ENCODE measurements at regions not wholly inside any gene's neighbourhood (a gene's known extent, or its start where the extent isn't known, plus 50 kb on each side); places are given as distances from the start of the nearest gene placed in this dataset.

- WGBS: 22% methylated on average over 1 of the region's 1 CpG
- no peak for DNase-seq (ENCODE audit: low spot score)
- no peak for TF ChIP-seq SP1 (IDR thresholded peaks at IDR 0.05)
- no peak for TF ChIP-seq TAF1 (conservative IDR thresholded peaks at IDR 0.05)
- no peak for TF ChIP-seq RAD21 (IDR thresholded peaks at IDR 0.05)
- no peak for TF ChIP-seq EGR1 (IDR thresholded peaks at IDR 0.05; ENCODE audit: low read depth in 2 of 2)
- TF ChIP-seq ZBTB33 (IDR thresholded peaks at IDR 0.05): no peak
- TF ChIP-seq FOXA2 (IDR thresholded peaks at IDR 0.05): no peak
- TF ChIP-seq HNF4A (conservative IDR thresholded peaks at IDR 0.05): no peak
- TF ChIP-seq MAX (IDR thresholded peaks at IDR 0.05): no peak
- no peak for TF ChIP-seq YY1 (IDR thresholded peaks at IDR 0.05)
Measured at GRCh38 chr12:115872212-115872611, 405.3 kb downstream of the MED13L start.

GRCh38 chr12:115871714-115872113 is 405.8 kb downstream of the MED13L start:
- TF ChIP-seq TAF1 (conservative IDR thresholded peaks at IDR 0.05) (no peak), CTCF (IDR thresholded peaks at IDR 0.05; ENCODE audit: low read depth, low read length, missing input control) (peak; percentile 49), HNF4G (IDR thresholded peaks at IDR 0.05) (no peak), ZBTB33 (IDR thresholded peaks at IDR 0.05) (no peak), NR2F2 (IDR thresholded peaks at IDR 0.05) (no peak), RAD21 (IDR thresholded peaks at IDR 0.05) (peak; percentile 14 to 36), SP1 (IDR thresholded peaks at IDR 0.05) (no peak), EGR1 (IDR thresholded peaks at IDR 0.05; ENCODE audit: low read depth in 2 of 2) (no peak), FOXA2 (IDR thresholded peaks at IDR 0.05) (no peak)
- DNase-seq (ENCODE audit: low spot score): no peak
- peaks cover 0 to 5% (median 0%) of the 10 kb centered on the region in 4 donors for H3K27me3 ChIP-seq (ENCODE audit: control insufficient read depth in 4 of 4, insufficient read depth in 4 of 4, low read length in 3 of 4)

More at GRCh38 chr12:115872212-115872611, 405.3 kb downstream of the MED13L start:
- Histone ChIP-seq H3K4me3 (ENCODE audit: low read depth in 1 of 3, low read length in 3 of 3) (no peak overlapping the region), H3K36me3 (ENCODE audit: control insufficient read depth in 4 of 4, insufficient read depth in 3 of 4, low read depth in 1 of 4, low read length in 3 of 4) (no peaks in the 10 kb centered on the region), H3K27me3 (ENCODE audit: control insufficient read depth in 4 of 4, insufficient read depth in 4 of 4, low read length in 3 of 4) (peaks cover 0 to 5% (median 0%) of the 10 kb centered on the region in 4 donors), H3K27ac (ENCODE audit: low read depth in 1 of 2, low read length in 2 of 2) (no peak overlapping the region), H3K9me3 (ENCODE audit: control insufficient read depth in 4 of 4, low read length in 3 of 4) (no peaks in the 10 kb centered on the region), H3K9ac (ENCODE audit: low read depth in 1 of 2, low read length in 2 of 2) (no peak overlapping the region), H3K4me1 (ENCODE audit: control insufficient read depth in 4 of 4, insufficient read depth in 4 of 4, low read length in 3 of 4) (no peaks in the 10 kb centered on the region)

GRCh38 chr12:115870510-115870909 is 407.0 kb downstream of the MED13L start:
- no peak for DNase-seq (ENCODE audit: low spot score)
- H3K27ac ChIP-seq (ENCODE audit: low read depth in 1 of 2, low read length in 2 of 2): no peak overlapping the region
- no peaks in the 10 kb centered on the region for H3K36me3 ChIP-seq (ENCODE audit: control insufficient read depth in 4 of 4, insufficient read depth in 3 of 4, low read depth in 1 of 4, low read length in 3 of 4)
- H3K9me3 ChIP-seq (ENCODE audit: control insufficient read depth in 4 of 4, low read length in 3 of 4): no peaks in the 10 kb centered on the region
- peaks cover 0 to 5% (median 0%) of the 10 kb centered on the region in 4 donors for H3K27me3 ChIP-seq (ENCODE audit: control insufficient read depth in 4 of 4, insufficient read depth in 4 of 4, low read length in 3 of 4)
- no peak overlapping the region for H3K9ac ChIP-seq (ENCODE audit: low read depth in 1 of 2, low read length in 2 of 2)
- no peaks in the 10 kb centered on the region for H3K4me1 ChIP-seq (ENCODE audit: control insufficient read depth in 4 of 4, insufficient read depth in 4 of 4, low read length in 3 of 4)
- no peak overlapping the region for H3K4me3 ChIP-seq (ENCODE audit: low read depth in 1 of 3, low read length in 3 of 3)
- WGBS: 76% methylated on average over 4 of the region's 4 CpGs
- no peak for TF ChIP-seq RXRA (IDR thresholded peaks at IDR 0.05)
- TF ChIP-seq EGR1 (IDR thresholded peaks at IDR 0.05; ENCODE audit: low read depth in 2 of 2): no peak
- TF ChIP-seq ATF3 (IDR thresholded peaks at IDR 0.05): no peak
- no peak for TF ChIP-seq NR2F2 (IDR thresholded peaks at IDR 0.05)
- TF ChIP-seq TAF1 (conservative IDR thresholded peaks at IDR 0.05): no peak
- TF ChIP-seq MAX (IDR thresholded peaks at IDR 0.05): no peak
- no peak for TF ChIP-seq JUND (IDR thresholded peaks at IDR 0.05)
- no peak for TF ChIP-seq REST (IDR thresholded peaks at IDR 0.05)

More at GRCh38 chr12:115871714-115872113, 405.8 kb downstream of the MED13L start:
- H3K4me1 ChIP-seq (ENCODE audit: control insufficient read depth in 4 of 4, insufficient read depth in 4 of 4, low read length in 3 of 4): no peaks in the 10 kb centered on the region
- H3K4me3 ChIP-seq (ENCODE audit: low read depth in 1 of 3, low read length in 3 of 3): no peak overlapping the region
- WGBS: 18% methylated on average over 3 of the region's 3 CpGs
- no peaks in the 10 kb centered on the region for H3K9me3 ChIP-seq (ENCODE audit: control insufficient read depth in 4 of 4, low read length in 3 of 4)
- no peaks in the 10 kb centered on the region for H3K36me3 ChIP-seq (ENCODE audit: control insufficient read depth in 4 of 4, insufficient read depth in 3 of 4, low read depth in 1 of 4, low read length in 3 of 4)
- H3K27ac ChIP-seq (ENCODE audit: low read depth in 1 of 2, low read length in 2 of 2): no peak overlapping the region
- H3K9ac ChIP-seq (ENCODE audit: low read depth in 1 of 2, low read length in 2 of 2): no peak overlapping the region

All from liver (tissue), 8 donors.